Ramos (cell line): ENCODE measurements at regions not wholly inside any gene's neighbourhood (a gene's known extent, or its start where the extent isn't known, plus 50 kb on each side); places are given as distances from the start of the nearest gene placed in this dataset.

Experiments used
- in situ Hi-C: fragments of 300-500 bp; cut with MboI; formaldehyde crosslinking; loops from one replicate; pipeline ENCODE4 v1.14.3; 2022; ENCODE audit warnings: low sequenced_read_pairs; ENCODE audit not compliant: unreplicated experiment

DNA sequence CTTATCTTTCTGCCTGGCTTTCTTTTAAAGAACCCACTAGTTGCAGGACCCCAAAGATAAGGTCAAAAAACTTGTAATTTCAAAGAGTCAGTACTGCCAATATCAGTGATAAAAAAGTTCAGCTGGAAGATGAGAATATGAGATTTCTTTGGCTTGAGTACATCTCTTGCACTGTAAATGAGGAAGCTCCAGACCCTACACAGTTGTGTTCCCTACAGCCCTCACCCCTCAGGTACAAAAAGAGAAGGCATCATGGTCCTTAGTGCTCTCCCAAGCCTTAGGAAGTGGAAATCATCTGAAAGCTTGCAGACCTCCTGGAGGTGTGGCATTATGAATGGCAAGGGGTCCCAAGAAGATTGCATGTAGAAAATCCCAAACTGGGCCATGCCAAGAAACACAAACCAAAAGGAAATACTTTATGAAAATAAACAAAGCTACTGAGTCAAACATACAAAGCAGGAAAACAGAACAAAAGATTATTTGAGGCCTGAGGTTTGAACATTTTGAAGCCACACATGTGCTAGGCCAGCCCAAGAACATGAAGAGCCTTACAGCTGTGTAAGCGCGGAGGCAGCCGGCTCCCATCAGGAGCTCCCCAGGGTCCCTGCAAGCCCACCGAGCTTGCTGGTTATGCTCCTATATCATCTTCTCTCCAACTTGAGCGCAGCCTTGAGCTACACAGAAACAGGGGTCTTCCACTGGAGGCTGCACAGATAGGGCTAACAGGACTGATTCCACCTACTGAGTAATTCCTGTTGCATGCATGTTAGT, 217.0 kb downstream of the OSR1 start:
- in situ Hi-C loops: no loop called here

DNA sequence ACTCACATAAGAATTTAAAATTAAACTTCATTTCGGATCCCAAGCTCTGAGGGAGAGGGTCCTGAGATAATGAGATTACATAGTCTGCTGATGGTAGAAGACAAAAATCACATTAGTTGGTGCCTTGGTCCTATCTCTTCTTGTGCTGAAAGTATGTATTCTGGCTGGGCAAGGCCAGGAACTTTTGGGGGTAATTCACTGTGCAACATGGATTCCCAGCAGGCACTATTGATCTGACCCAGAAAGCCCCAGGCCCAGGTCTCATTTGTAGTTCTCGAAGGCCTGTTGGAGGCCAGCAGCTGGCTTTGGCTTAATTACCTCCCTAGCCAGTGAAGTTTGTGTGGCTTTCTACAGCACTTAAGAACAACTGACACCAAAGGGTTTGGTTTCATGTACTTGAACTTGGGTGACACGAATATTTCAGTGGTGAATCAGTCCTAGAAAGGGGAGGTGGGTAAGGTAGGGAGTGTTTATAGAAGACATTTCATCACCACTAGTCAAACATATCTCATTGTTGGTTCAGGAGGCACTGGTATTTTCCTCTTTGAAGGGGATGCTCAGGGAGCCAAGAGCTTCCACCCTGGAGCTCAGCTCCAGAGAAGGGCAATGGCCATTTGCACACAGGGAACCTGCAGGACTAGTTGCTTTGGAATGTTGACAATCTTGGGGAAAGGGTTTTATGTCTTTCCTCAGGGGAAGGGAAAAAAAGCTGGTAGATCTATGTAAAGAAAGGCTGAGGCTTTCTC, 217.8 kb downstream of the OSR1 start:
- in situ Hi-C loops: no loop called here

DNA sequence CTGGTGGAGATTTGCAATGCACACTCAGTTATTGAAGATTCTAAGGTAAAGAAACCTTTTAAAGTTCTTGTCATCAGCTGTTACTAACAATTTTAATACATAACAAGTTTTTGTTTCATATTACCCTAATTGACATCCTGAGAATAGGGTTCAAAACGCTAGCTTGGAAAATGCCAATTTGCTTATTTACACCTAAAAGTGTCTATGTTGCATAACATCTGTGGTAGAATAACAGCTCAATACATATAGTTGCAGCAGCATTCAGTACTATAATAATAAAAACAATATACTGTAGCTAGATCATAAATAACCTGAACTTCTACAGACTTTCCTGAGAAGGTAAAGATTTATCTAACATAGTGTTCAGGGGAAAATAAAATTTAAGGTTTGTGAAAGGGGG, 219.0 kb downstream of the OSR1 start:
- in situ Hi-C loops: no loop called here

DNA sequence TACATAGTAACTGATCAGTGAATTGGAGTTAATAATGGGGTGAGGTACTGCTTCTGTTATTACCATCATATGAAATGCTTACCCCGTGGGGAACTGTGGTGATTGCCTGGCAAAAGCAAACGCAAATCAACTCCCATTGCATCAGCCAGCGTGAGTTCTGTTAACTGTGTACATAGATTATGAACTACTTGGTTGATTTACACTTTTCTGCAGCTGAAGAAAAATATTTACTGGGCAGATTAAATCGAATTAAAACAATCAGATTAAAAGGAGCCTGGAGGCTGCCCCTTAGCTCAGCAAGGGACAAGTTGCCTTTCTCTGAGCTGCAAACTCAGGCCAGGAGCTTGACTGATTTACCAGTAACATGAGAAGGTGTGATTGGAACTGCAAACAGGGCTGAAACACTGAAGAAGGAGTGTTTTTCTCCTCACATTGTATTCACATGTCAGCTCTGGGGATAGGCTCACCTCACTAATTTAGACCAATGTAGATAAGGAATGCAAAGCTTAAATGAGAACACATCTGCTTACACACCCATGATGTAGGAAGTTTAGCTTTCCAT, 220.1 kb downstream of the OSR1 start:
- in situ Hi-C loops: no loop called here

DNA sequence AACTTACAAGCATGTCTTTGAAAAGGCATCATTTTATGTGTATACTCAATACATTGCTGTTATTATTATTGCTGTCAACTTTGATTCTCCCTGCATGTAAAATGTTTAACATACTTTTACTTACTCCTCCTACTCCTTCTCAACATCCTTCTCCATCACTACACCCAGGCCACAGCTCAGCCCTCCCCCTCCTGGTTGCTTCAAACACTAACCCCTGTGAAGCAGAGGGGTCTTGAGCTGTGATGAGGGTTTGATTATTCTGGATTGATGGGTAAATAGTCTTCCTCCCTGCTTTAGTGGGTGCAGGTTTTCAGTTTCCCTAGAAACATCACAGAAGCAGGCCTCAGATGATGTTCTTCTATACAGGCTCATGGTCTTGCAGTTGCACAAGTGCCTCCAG, 221.0 kb downstream of the OSR1 start:
- in situ Hi-C loops: no loop called here

DNA sequence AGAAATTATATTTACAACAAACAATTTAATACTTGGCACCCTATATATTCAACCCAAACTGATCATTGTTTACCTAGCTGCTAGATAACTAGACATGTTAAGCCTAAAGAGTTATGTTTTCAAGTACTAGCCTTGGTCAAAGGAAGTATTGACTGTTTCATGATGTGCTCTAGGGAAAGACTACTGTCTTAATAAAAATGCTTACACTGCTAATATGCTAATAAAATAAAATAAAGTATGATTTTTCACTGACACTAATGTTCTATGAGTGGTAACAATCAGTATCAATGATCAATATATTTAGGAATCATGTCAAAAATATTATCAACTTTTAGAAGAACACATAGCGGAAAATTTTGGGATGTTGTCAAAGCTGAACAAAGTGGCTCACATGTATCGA, 225.5 kb downstream of the OSR1 start:
- in situ Hi-C loops: no loop called here

DNA sequence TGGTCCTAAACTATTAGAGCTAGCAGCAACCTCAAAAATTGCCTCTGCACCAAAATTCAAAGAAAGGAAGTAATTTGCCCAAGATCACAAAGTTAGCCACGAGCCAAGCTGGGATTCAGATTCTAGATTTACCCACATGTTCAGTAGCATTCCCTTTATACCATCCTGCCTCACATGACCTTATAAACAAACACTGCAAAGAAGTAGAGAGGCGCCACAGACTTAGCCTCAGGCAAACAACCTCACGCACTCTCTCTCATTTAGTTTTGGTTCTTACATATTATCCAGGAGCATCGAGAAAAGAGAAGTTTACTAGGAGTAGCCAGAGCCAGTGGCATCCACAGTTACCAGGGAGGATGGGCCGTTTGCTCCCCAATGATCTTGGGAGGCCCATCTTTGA, 226.6 kb downstream of the OSR1 start:
- in situ Hi-C loops: no loop called here

DNA sequence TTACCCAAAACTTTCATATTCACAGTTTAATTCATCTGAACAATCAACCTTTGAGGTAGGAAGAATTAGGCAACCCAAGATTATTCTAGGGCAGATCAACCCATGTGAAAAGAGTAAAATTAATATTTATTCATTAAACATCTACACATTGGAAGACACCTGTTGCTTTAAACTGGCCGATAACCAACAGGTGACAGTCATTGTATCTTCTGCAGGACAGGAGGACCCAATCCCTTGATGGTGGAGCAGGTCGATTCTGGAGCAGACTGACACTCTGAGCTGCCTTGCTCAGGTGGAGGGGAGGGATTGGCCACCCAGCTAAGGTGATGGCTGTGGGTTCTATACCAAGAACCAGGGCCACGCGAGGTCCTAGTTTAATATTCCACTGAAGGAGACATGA, 230.3 kb downstream of the OSR1 start:
- in situ Hi-C loops: no loop called here

DNA sequence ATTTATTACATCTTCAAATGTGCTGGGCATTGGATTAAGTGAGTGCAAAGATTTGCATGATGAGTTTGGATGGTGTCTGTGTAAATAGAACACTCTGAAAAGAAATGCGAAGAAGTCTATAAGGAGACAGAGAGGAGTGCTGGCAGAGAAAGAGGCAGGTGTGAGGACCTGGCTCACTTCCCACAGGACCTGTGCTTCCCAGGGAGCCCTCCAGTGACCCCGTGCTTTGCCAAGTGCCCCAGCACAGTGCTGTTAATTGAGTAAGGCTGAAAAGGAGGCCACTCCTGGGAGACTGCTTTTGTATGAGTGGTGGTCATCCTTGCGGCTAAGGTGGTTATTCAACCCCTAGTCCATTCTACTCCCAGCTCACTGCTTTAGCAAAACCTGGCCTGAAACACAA, 230.8 kb downstream of the OSR1 start:
- in situ Hi-C loops: no loop called here

DNA sequence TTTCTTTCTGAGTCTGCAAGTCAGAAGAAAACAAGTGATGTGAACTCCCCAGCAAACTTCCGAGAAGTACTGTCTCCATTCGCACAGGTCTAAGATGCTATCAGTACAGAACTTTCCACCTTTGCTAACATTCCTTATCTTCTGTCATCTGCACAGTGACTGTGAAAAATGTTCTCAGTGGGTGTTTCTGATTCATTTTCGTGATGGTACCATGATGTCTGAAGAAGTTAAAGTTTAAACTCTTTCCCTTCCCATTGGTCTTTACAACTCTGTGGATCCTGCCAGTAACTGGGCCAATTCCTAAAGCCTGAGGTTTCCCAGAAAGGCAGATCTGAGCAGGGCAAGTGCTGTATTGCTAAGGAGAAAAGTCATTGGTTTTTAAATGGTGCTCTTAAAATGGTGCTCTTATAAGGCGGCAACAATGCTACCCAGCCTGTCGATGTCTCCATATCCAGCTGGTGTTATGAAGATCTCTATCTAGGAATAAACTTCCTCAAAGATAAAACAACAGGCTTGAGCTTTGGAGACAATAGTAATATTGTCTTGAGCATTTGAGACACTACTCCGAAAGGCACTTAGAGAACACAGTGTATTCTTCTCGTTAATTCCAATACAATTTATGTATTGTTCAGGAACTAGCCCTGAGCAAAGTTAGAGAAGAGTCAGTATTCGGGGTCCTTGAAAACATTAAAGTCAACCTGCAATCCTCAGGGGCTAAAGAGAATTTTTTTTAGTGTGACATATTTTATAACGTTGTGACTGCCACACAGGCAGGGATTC, 232.3 kb downstream of the OSR1 start:
- in situ Hi-C loops: no loop called here

DNA sequence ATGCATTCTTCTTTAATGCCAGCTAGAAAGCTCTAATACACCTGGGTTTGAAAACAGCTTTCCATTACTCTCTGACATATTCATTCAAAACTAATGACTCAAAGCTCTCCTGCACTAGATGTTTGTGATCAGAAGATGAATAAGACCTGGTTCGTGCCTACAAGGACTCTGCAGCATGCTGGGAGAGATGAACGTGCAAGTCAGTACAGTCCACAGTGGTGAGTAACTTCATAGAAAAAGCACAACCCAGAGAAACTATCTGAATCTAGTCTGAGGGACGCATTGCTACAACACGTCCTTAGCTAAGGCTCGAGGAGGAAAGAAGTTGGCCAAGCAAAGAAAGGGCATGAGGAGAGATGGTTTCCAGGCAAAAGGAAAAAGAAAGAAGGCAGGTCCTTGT, 234.3 kb downstream of the OSR1 start:
- in situ Hi-C loops: no loop called here

DNA sequence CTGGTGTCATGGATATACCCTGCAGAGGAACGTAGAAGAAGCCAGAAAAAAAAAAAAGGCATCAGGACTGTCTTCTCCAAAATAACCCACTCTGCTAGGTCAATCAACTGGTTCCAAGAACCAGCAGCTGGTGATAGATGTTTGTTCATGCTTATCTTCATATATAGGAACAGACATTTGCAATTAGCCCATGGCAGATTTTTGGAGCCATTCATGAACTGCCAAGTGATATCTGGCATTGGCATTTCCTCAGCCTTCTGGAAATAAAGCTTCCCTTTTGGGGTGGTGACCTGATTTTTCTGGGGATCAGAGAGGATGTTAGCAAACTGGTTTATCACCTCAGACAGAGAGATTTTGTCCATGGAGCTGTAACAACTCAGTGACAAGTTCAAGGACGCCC, 234.9 kb downstream of the OSR1 start:
- in situ Hi-C loops: no loop called here

DNA sequence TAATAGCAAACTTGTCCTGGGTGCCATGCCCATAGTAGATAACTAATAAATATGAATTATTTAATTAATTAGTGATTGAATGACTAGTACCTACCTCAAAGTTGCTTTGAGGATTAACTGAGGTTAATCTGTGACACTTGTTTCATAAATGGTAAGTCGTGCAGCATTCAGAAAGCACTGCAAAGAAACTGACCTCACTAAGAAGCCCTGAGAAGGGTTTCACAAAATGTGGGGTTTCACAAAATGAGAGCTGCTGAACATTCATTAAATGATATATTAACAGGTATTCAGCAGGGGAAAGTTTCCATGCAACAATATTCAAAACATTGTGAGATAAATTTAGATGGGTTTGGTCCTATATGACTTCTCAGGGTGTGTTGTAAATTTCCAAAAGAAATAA, 236.2 kb downstream of the OSR1 start:
- in situ Hi-C loops: no loop called here

DNA sequence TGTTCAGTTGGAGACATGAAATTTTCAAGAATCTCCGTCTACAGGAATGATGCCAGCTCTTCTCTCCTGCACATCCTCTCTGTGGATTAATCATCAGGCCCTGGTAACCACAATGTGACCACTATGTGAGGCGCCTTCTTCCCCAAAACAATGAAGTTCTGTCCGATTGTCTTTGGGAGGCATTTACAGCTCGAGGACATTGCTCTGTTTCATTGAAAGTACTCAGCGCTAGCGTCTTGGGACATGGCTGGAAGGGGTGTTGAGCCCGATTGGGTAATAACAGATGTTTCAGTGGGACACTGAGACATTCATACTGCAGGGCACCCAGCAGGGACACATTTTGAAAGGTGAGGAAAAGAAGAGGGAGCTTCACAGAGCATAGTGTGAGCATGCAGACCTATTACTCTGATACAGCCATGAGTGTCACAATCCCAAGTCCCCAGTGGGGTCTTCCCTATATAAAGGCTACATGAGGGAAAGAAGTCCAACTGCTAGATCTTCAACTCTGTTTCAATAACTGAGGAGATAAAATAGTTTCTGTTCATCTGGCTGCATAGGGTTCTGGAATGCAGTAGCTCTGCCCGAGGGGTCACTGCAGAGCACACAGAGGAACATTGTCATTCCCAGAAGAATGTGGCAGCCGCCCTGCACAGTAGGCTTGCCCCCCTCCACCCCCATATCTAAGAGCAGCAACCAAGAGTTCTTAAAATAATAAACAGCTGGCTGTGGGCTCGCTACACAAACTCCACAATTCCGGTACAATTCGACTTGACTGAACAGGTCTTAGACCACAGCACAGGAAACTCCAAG, 237.3 kb downstream of the OSR1 start:
- in situ Hi-C loops: no loop called here

DNA sequence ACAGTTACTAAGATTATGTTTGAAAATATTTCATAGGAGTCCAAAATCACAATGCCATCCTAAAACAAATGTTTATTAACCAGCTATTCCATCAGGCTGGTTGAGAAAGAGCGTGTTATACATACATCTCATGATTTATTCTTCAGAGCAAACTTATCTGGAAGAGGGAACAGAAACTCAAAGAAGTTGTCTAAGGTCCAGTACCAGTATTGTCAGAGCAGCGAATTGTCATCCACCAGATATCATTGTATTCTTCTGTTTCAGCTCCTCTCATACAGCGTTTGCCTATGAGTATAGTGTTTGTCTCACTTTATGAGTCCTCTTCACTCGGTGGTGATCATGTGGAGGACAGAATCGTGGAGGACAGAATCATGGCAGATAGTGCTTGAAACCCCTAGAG, 238.2 kb downstream of the OSR1 start:
- in situ Hi-C loops: no loop called here

DNA sequence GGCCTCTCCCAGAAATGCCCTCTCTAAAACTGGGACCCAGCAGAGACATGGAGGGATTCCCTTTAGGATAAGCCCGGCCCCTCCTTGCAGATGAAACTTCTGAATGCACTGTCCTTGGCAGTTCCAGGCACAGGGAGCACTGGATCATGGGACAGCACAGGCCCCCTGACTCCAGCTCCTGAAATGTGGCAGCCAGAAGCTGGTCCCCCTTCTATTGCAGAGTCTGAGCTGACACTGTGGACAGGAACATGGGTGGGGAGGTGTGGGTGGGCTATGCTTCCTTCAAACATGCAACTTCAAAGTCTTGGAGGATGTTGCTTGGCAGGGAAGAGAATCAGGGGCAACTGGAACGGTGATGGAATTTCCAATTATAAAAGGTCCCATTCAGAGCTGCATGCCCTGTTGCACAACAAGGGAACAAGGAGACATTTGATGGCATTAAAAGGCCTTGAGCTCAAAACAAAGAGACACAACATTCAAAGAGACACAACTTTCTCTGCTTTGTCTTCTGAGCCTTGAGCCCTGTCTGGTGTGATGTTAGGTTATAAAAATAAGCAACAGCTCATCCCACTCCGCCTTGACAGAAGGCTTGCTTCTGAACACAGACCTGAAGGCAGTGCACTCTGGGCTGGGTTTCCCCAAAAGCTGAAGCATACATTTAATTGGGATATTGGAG, 239.0 kb downstream of the OSR1 start:
- in situ Hi-C loops: no loop called here

DNA sequence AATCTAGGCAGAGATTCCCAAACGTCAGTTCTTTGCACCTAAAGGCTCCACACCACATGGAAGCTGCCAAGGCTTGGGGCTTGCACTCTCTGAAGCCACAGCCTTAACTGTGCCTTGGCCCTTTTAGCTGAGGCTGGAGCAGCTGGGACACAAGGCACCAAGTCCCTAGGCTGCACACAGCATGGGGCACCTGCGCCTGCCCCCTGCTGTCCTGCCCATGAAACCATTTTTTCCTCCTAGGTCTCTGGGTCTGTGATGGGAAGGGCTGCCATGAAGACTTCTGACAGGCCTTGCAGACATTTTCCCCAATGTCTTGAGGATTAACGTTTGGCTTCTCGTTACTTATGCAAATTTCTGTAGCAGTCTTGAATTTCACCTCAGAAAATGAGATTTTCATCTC, 241.5 kb downstream of the OSR1 start:
- in situ Hi-C loops: no loop called here

DNA sequence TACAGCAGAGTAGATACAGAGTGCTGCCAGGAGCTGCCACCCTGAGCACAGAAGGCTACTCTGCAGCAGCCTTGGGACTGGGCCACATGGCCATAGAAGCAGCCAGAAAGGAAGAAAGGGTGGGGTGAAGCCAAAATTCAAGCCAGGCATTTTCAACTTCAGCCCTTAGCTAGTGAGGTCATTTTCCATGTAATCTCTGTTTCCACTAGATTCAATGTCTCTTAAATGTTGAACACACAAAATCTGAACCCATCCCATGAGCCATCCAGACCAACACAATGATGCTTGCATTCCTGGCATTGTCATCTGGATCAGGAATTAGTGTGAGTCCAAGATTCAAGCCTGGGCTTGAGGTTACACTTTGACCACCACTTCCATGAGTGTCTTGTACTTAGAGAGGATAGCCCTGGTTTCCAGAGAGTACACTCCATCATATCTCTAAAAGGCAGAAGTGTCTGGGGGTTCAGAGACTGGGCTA, 243.6 kb downstream of the OSR1 start:
- in situ Hi-C loops: no loop called here

DNA sequence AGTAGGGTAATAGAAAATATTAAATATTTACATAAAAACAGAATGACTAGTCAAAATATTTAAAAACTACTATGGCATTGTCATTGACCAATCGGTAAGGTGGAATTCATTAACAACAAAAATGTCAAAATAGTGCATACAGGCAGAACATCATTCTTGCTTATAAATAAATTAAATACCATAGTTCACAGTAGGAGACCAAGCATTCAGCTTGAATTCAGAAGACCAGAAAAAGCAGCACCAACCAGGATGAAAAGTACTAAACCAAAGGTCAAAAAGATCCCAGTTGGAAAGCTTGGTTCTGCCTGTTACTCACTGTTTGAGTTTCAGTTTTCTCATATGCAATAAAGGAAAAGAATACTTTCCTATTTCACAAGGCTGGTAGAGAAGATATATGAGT, 244.3 kb downstream of the OSR1 start:
- in situ Hi-C loops: no loop called here
